H1 (cell line): ENCODE measurements at regions not wholly inside any gene's neighbourhood (a gene's known extent, or its start where the extent isn't known, plus 50 kb on each side); places are given as distances from the start of the nearest gene placed in this dataset.

Source experiments
- CHD1 ChIP-seq: IDR thresholded peaks from 2 replicates; pipeline ENCODE4 v1.6.1; 2012; ENCODE audit warnings: low read depth, low read length, improper control_type of control experiment
- GTF2F1 ChIP-seq: IDR thresholded peaks from 2 replicates; pipeline ENCODE4 v1.6.1; 2012; ENCODE audit warnings: low read depth, low read length, improper control_type of control experiment, borderline replicate concordance
- SUZ12 ChIP-seq: fragments of 200-600 bp; sonication (generic); IDR thresholded peaks from 2 replicates; pipeline ENCODE4 v1.6.1; 2012; ENCODE audit warnings: mild to moderate bottlenecking, inconsistent platforms, low read length, moderate library complexity, mixed read lengths
- ZNF274 ChIP-seq: IDR thresholded peaks from 2 replicates; pipeline ENCODE4 v1.7.0; 2012; ENCODE audit warnings: low read length, borderline replicate concordance; ENCODE audit errors: extremely low read depth
- TF ChIP-seq, protein P1 (sequence below), 3 experiments: IDR thresholded peaks; 1 replicate in 2 of 3; 2 replicates in 1 of 3; pipeline versions ENCODE4 v1.5.1 to v1.6.1; 2011; ENCODE audit warnings: low read length in 3 of 3, mild to moderate bottlenecking in 3 of 3, inconsistent platforms in 2 of 3, low read depth in 1 of 3, moderate library complexity in 1 of 3; ENCODE audit not compliant: insufficient read depth in 1 of 3; ENCODE audit errors: control extremely low read depth in 1 of 3

DNA sequence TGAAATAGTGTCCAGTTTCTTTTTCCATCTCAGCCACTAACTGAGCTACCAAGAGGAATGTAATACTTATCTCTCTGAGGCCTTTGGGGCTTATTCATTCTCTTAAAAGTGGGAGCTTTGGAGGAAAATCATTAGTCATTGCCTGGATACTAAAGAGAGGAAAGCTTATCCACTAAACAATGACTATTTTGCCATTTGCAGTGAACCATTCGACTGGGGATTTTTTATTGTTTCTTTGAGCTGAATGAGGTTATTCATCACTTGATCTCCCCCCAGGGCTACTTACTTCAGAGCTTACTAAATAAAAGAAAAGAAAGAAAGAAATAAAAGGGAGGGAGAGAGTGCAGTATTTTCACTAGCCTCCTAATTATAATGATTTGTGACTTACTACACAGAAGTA lies 1329.5 kb upstream of the TENM3 start:
- TF ChIP-seq ZNF274, result no peak
- no peak for TF ChIP-seq GTF2F1
- no peak for TF ChIP-seq CHD1
- no peak for TF ChIP-seq SUZ12
- TF ChIP-seq, protein P1, sequence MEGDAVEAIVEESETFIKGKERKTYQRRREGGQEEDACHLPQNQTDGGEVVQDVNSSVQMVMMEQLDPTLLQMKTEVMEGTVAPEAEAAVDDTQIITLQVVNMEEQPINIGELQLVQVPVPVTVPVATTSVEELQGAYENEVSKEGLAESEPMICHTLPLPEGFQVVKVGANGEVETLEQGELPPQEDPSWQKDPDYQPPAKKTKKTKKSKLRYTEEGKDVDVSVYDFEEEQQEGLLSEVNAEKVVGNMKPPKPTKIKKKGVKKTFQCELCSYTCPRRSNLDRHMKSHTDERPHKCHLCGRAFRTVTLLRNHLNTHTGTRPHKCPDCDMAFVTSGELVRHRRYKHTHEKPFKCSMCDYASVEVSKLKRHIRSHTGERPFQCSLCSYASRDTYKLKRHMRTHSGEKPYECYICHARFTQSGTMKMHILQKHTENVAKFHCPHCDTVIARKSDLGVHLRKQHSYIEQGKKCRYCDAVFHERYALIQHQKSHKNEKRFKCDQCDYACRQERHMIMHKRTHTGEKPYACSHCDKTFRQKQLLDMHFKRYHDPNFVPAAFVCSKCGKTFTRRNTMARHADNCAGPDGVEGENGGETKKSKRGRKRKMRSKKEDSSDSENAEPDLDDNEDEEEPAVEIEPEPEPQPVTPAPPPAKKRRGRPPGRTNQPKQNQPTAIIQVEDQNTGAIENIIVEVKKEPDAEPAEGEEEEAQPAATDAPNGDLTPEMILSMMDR (IDR thresholded peaks at IDR 0.05; ENCODE audit: control extremely low read depth in 1 of 3, insufficient read depth in 1 of 3, low read depth in 1 of 3, low read length in 3 of 3), result no peak
